MM.1S (cell line): ENCODE measurements at regions not wholly inside any gene's neighbourhood (a gene's known extent, or its start where the extent isn't known, plus 50 kb on each side); places are given as distances from the start of the nearest gene placed in this dataset.

Experiments used
- DNase-seq: peaks from one replicate; pipeline ENCODE4 v3.0.0-alpha.2; 2015
- H2AFZ ChIP-seq: fragments of 300-600 bp; sonication (generic); 2 replicates; pipeline ENCODE4 v1.6.0; 2016; ENCODE audit warnings: antibody characterized with exemption, low read length
- H3F3A ChIP-seq: fragments of 300-600 bp; sonication (generic); 2 replicates; pipeline ENCODE4 v1.6.1; 2016; ENCODE audit warnings: mild to moderate bottlenecking, antibody characterized with exemption, low read length, moderate library complexity, mixed read lengths; ENCODE audit not compliant: insufficient read depth
- H3K27ac ChIP-seq: fragments of 300-600 bp; sonication (generic); 2 replicates; pipeline ENCODE4 v1.5.1; 2016; ENCODE audit warnings: mild to moderate bottlenecking, low read length
- H3K27me3 ChIP-seq: fragments of 300-600 bp; sonication (generic); replicated peaks from 2 replicates; pipeline ENCODE4 v1.6.0; 2016; ENCODE audit warnings: low read length; ENCODE audit not compliant: insufficient read depth
- H3K36me3 ChIP-seq: fragments of 300-600 bp; sonication (generic); replicated peaks from 2 replicates; pipeline ENCODE4 v1.6.1; 2016; ENCODE audit warnings: mild to moderate bottlenecking, low read length, mixed read lengths; ENCODE audit not compliant: insufficient read depth
- H3K4me1 ChIP-seq: fragments of 300-600 bp; sonication (generic); 2 replicates; pipeline ENCODE4 v1.6.1; 2016; ENCODE audit warnings: low read length, mixed read lengths
- H3K4me2 ChIP-seq: fragments of 300-600 bp; sonication (generic); 2 replicates; pipeline ENCODE4 v1.6.0; 2016; ENCODE audit warnings: low read depth, low read length
- H3K4me3 ChIP-seq: fragments of 300-600 bp; sonication (generic); 2 replicates; pipeline ENCODE4 v1.5.1; 2016; ENCODE audit warnings: low read length, mixed read lengths
- H3K79me2 ChIP-seq: fragments of 300-600 bp; sonication (generic); 2 replicates; pipeline ENCODE4 v1.6.1; 2016; ENCODE audit warnings: mixed run types, low read length, mixed read lengths
- H3K9ac ChIP-seq: fragments of 300-600 bp; sonication (generic); 2 replicates; pipeline ENCODE4 v1.6.1; 2016; ENCODE audit warnings: low read length, mixed read lengths
- H3K9me2 ChIP-seq: fragments of 300-600 bp; sonication (generic); replicated peaks from 2 replicates; pipeline ENCODE4 v1.6.1; 2016; ENCODE audit warnings: mild to moderate bottlenecking, low read length, mixed read lengths; ENCODE audit not compliant: insufficient read depth
- H3K9me3 ChIP-seq: fragments of 300-600 bp; sonication (generic); replicated peaks from 2 replicates; pipeline ENCODE4 v1.6.1; 2016; ENCODE audit warnings: mild to moderate bottlenecking, low read length, mixed read lengths; ENCODE audit not compliant: insufficient read depth
- H4K20me1 ChIP-seq: fragments of 300-600 bp; sonication (generic); 2 replicates; pipeline ENCODE4 v1.6.1; 2016; ENCODE audit warnings: mild to moderate bottlenecking, low read length, moderate library complexity, mixed read lengths; ENCODE audit not compliant: insufficient read depth
- EZH2 ChIP-seq: fragments of 300-600 bp; sonication (generic); optimal IDR thresholded peaks from 2 replicates; pipeline ENCODE3; 2017; ENCODE audit warnings: low read depth, mild to moderate bottlenecking, antibody characterized with exemption, low read length, mixed read lengths
- EZH2phosphoT487 ChIP-seq: fragments of 300-600 bp; sonication (generic); IDR thresholded peaks from 2 replicates; pipeline ENCODE4 v1.6.1; 2018; ENCODE audit warnings: antibody characterized with exemption, low read length
- TF ChIP-seq, protein P1 (sequence below): fragments of 300-600 bp; sonication (generic); IDR thresholded peaks from 2 replicates; pipeline ENCODE4 v1.5.1; 2016; ENCODE audit warnings: antibody characterized with exemption, low read length, mixed read lengths

DNA sequence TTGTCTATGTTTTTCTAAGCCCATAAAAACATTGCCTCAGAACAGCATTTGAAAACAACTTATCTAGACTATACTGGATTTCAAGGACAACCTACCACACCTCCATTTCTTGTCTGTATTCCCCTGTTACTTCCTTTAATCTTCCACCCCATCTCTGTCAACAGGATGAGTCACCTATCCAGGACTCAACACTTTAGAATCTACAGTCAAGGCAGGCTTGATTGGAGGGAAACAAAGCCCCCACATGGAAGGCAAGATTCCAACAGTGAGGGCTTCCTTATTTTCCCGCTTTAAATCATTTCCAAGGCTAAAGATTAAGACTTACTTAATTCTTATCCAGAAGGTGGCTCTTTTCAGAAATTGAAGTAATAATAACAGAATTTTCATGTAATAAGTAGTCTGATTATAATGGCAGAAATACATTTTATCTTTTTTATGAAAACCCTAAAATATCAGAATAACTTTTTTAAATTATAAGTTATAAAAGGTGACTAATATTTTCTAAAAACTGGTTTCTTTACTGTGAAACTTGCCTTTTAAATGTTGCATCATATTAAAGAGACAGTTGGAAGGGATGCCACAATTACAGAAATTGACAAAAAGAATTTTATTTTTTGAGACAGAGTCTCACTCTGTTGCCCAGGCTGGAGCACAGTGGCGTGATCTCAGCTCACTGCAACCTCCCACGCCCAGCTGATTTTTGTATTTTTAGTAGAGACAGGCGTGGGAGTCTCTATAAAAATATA, 138.7 kb upstream of the CCDC150 start:
- no peak overlapping the region for H2AFZ ChIP-seq
- no peaks in the 10 kb centered on the region for H3K79me2 ChIP-seq
- no peaks in the 10 kb centered on the region for H3K9me3 ChIP-seq
- no peak for DNase-seq
- H3K4me2 ChIP-seq, result no peak overlapping the region
- H3K36me3 ChIP-seq, result no peaks in the 10 kb centered on the region
- H3K9me2 ChIP-seq, result no peaks in the 10 kb centered on the region
- no peaks in the 10 kb centered on the region for H3K27me3 ChIP-seq
- no peak overlapping the region for H3K4me3 ChIP-seq
- TF ChIP-seq, protein P1, sequence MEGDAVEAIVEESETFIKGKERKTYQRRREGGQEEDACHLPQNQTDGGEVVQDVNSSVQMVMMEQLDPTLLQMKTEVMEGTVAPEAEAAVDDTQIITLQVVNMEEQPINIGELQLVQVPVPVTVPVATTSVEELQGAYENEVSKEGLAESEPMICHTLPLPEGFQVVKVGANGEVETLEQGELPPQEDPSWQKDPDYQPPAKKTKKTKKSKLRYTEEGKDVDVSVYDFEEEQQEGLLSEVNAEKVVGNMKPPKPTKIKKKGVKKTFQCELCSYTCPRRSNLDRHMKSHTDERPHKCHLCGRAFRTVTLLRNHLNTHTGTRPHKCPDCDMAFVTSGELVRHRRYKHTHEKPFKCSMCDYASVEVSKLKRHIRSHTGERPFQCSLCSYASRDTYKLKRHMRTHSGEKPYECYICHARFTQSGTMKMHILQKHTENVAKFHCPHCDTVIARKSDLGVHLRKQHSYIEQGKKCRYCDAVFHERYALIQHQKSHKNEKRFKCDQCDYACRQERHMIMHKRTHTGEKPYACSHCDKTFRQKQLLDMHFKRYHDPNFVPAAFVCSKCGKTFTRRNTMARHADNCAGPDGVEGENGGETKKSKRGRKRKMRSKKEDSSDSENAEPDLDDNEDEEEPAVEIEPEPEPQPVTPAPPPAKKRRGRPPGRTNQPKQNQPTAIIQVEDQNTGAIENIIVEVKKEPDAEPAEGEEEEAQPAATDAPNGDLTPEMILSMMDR, result no peak
- TF ChIP-seq EZH2phosphoT487, result no peak
- no peak for TF ChIP-seq EZH2
- H3K4me1 ChIP-seq, result peaks cover 14% of the 10 kb centered on the region
- no peak overlapping the region for H3K27ac ChIP-seq
- H4K20me1 ChIP-seq, result no peaks in the 10 kb centered on the region
- H3F3A ChIP-seq, result 0 out of 2 replicates have a peak, but pooled peaks cover 3% of the 10 kb centered on the region
- H3K9ac ChIP-seq, result no peak overlapping the region

DNA sequence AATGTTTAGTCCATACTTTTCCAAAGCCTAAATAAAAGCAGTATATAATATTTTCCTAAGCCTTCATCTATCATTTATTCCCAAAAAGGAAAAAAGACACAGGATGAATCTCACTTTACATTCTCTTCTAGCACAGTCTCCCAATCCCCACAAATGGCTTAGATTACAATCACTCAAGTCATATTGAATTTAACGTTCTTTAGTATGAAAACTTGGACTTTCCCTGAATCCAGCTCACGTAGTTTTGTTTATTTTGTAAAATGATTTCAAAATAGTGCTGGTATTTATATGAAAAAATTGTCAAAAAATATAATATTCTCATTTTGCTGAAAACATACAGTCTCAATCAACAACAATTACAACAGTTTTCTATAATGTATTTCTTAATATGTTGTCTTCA, 137.7 kb upstream of the CCDC150 start:
- no peak for DNase-seq
- no peak overlapping the region for H3K27ac ChIP-seq
- H3K9me2 ChIP-seq, result no peaks in the 10 kb centered on the region
- no peak overlapping the region for H3K4me2 ChIP-seq
- no peaks in the 10 kb centered on the region for H3K9me3 ChIP-seq
- H2AFZ ChIP-seq, result no peak overlapping the region
- H3K4me1 ChIP-seq, result peaks cover 14% of the 10 kb centered on the region
- H4K20me1 ChIP-seq, result no peaks in the 10 kb centered on the region
- no peak overlapping the region for H3K4me3 ChIP-seq
- H3K9ac ChIP-seq, result no peak overlapping the region
- no peaks in the 10 kb centered on the region for H3K27me3 ChIP-seq
- no peaks in the 10 kb centered on the region for H3K79me2 ChIP-seq
- H3K36me3 ChIP-seq, result no peaks in the 10 kb centered on the region
- TF ChIP-seq EZH2phosphoT487 (no peak), EZH2 (no peak)
- TF ChIP-seq, protein P1, result no peak
- H3F3A ChIP-seq, result 0 out of 2 replicates have a peak, but pooled peaks cover 3% of the 10 kb centered on the region

DNA sequence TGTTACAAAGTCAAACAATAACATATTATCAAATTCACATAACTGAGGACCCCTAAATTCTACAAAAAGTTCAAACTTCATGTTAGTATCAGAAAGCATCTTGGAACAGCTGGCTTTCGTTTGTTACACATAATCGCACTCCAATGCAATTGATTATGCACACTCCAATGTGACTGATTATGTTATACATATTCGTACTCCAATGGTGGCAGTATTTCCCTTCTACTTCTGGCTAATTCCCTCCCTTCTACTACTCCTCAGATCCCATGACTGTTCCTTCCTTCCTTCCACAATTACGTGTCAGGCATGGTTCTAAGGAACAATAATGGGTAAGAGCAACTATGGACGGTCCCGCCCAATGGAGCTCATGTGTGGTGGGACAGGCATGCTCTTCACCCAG, 137.1 kb upstream of the CCDC150 start:
- H3K27ac ChIP-seq, result no peak overlapping the region
- H3K4me3 ChIP-seq, result no peak overlapping the region
- peaks cover 14% of the 10 kb centered on the region for H3K4me1 ChIP-seq

More for the DNA sequence above, 137.1 kb upstream of the CCDC150 start:
- Histone ChIP-seq H3K9me2 (no peaks in the 10 kb centered on the region), H4K20me1 (no peaks in the 10 kb centered on the region), H3K4me2 (no peak overlapping the region), H3K9ac (no peak overlapping the region), H2AFZ (no peak overlapping the region), H3K9me3 (no peaks in the 10 kb centered on the region), H3K27me3 (no peaks in the 10 kb centered on the region), H3K36me3 (no peaks in the 10 kb centered on the region), H3F3A (0 out of 2 replicates have a peak, but pooled peaks cover 3% of the 10 kb centered on the region), H3K79me2 (no peaks in the 10 kb centered on the region)
- TF ChIP-seq EZH2phosphoT487 (no peak), EZH2 (no peak)
- TF ChIP-seq, protein P1, result no peak
- no peak for DNase-seq
